HAP-1 (cell line): ENCODE measurements at regions not wholly inside any gene's neighbourhood (a gene's known extent, or its start where the extent isn't known, plus 50 kb on each side); places are given as distances from the start of the nearest gene placed in this dataset.
A peak's percentile ranks its signal among the peaks of the same experiment; 100 is the strongest.
"Not testable (repeated sequence)": the region's sequence is repeated elsewhere in the genome, so short reads cannot be mapped to it uniquely, and the experiment has no call there.

ENCODE experiments used
- DNase-seq, 2 experiments: peaks; one replicate each; pipeline ENCODE4 v3.0.0-alpha.2; 2016 to 2020; ENCODE audit warnings: low spot score in 2 of 2
- H3K27me3 ChIP-seq: fragments of 250-450 bp; sonication (Bioruptor Pico); 2 replicates; pipeline ENCODE4 v1.5.1; 2020; ENCODE audit warnings: low read depth, mild to moderate bottlenecking, moderate library complexity
- H3K36me3 ChIP-seq: fragments of 250-450 bp; sonication (Bioruptor Pico); replicated peaks from 2 replicates; pipeline ENCODE4 v1.5.1; 2020; ENCODE audit warnings: mild to moderate bottlenecking
- H3K4me1 ChIP-seq: fragments of 250-450 bp; sonication (Bioruptor Pico); 2 replicates; pipeline ENCODE4 v1.5.1; 2020; ENCODE audit warnings: mild to moderate bottlenecking
- H3K4me3 ChIP-seq: fragments of 250-450 bp; sonication (Bioruptor Pico); 2 replicates; pipeline ENCODE4 v1.5.1; 2020; ENCODE audit warnings: mild to moderate bottlenecking, moderate library complexity
- H3K9me3 ChIP-seq: fragments of 250-450 bp; sonication (Bioruptor Pico); 2 replicates; pipeline ENCODE4 v1.5.1; 2020; ENCODE audit warnings: mild to moderate bottlenecking, moderate library complexity
- in situ Hi-C: fragments of 300-500 bp; cut with MboI; formaldehyde crosslinking; loops from 3 replicates; pipeline ENCODE4 v1.14.3; 2020; ENCODE audit warnings: low sequenced_read_pairs, inconsistent platforms, mixed read lengths

GRCh38 chr7:79787623-79788022 is 334.2 kb upstream of the MAGI2 start:
- no peaks in the 10 kb centered on the region for H3K36me3 ChIP-seq
- H3K4me1 ChIP-seq = no peaks in the 10 kb centered on the region
- no peaks in the 10 kb centered on the region for H3K9me3 ChIP-seq
- in situ Hi-C loops = no loop called here
- H3K4me3 ChIP-seq = no peak overlapping the region
- no peak for DNase-seq
- H3K27me3 ChIP-seq = no peaks in the 10 kb centered on the region

- Histone ChIP-seq H3K36me3 (no peaks in the 10 kb centered on the region), H3K4me3 (no peak overlapping the region), H3K9me3 (no peaks in the 10 kb centered on the region), H3K27me3 (no peaks in the 10 kb centered on the region), H3K4me1 (no peaks in the 10 kb centered on the region)
- in situ Hi-C loops = no loop called here
- no peak for DNase-seq
Observed at GRCh38 chr7:79787096-79787495, 333.6 kb upstream of the MAGI2 start.

- no peaks in the 10 kb centered on the region for H3K36me3 ChIP-seq
- no peak overlapping the region for H3K4me3 ChIP-seq
- no peaks in the 10 kb centered on the region for H3K4me1 ChIP-seq
- DNase-seq = no peak
- no peaks in the 10 kb centered on the region for H3K27me3 ChIP-seq
- no peaks in the 10 kb centered on the region for H3K9me3 ChIP-seq
- in situ Hi-C loops = no loop called here
Observed at GRCh38 chr7:79786187-79786586, 332.7 kb upstream of the MAGI2 start.

GRCh38 chr7:79785556-79785955 is 332.1 kb upstream of the MAGI2 start:
- Histone ChIP-seq H3K36me3 (no peaks in the 10 kb centered on the region), H3K4me3 (no peak overlapping the region), H3K4me1 (no peaks in the 10 kb centered on the region), H3K27me3 (no peaks in the 10 kb centered on the region), H3K9me3 (no peaks in the 10 kb centered on the region)
- DNase-seq = no peak
- in situ Hi-C loops = no loop called here

GRCh38 chr7:79782906-79783305 is 329.4 kb upstream of the MAGI2 start:
- Histone ChIP-seq H3K4me1 (no peaks in the 10 kb centered on the region), H3K9me3 (no peaks in the 10 kb centered on the region), H3K27me3 (no peaks in the 10 kb centered on the region), H3K4me3 (no peak overlapping the region), H3K36me3 (no peaks in the 10 kb centered on the region)
- in situ Hi-C loops = no loop called here
- DNase-seq = no peak

GRCh38 chr7:79782256-79782655 is 328.8 kb upstream of the MAGI2 start:
- Histone ChIP-seq H3K9me3 (no peaks in the 10 kb centered on the region), H3K27me3 (no peaks in the 10 kb centered on the region), H3K4me1 (no peaks in the 10 kb centered on the region), H3K36me3 (no peaks in the 10 kb centered on the region), H3K4me3 (no peak overlapping the region)
- DNase-seq = no peak
- in situ Hi-C loops = no loop called here

GRCh38 chr7:79781716-79782115 is 328.2 kb upstream of the MAGI2 start:
- no peak for DNase-seq
- Histone ChIP-seq H3K4me3 (no peak overlapping the region), H3K4me1 (no peaks in the 10 kb centered on the region), H3K9me3 (no peaks in the 10 kb centered on the region), H3K27me3 (no peaks in the 10 kb centered on the region), H3K36me3 (no peaks in the 10 kb centered on the region)
- in situ Hi-C loops = no loop called here

GRCh38 chr7:79778786-79779770 is 325.6 kb upstream of the MAGI2 start:
- Histone ChIP-seq H3K4me1 (no peaks in the 10 kb centered on the region), H3K36me3 (no peaks in the 10 kb centered on the region), H3K27me3 (no peaks in the 10 kb centered on the region), H3K4me3 (no peak overlapping the region), H3K9me3 (no peaks in the 10 kb centered on the region)
- in situ Hi-C loops = no loop called here
- DNase-seq = no peak

GRCh38 chr7:79775911-79776310 is 322.4 kb upstream of the MAGI2 start:
- in situ Hi-C loops = no loop called here
- no peaks in the 10 kb centered on the region for H3K4me1 ChIP-seq
- no peak for DNase-seq
- no peaks in the 10 kb centered on the region for H3K36me3 ChIP-seq
- no peaks in the 10 kb centered on the region for H3K27me3 ChIP-seq
- no peak overlapping the region for H3K4me3 ChIP-seq
- H3K9me3 ChIP-seq = no peaks in the 10 kb centered on the region

GRCh38 chr7:79774150-79774549 is 320.7 kb upstream of the MAGI2 start:
- H3K4me3 ChIP-seq = no peak overlapping the region
- no peak for DNase-seq
- H3K9me3 ChIP-seq = no peaks in the 10 kb centered on the region
- no peaks in the 10 kb centered on the region for H3K36me3 ChIP-seq
- no peaks in the 10 kb centered on the region; the same call in 1 of the 2 replicates for H3K4me1 ChIP-seq
- H3K27me3 ChIP-seq = no peaks in the 10 kb centered on the region
- in situ Hi-C loops = no loop called here

GRCh38 chr7:79770970-79771369 is 317.5 kb upstream of the MAGI2 start:
- no peaks in the 10 kb centered on the region for H3K36me3 ChIP-seq
- in situ Hi-C loops = no loop called here
- H3K27me3 ChIP-seq = no peaks in the 10 kb centered on the region
- H3K4me3 ChIP-seq = no peak overlapping the region
- H3K9me3 ChIP-seq = no peaks in the 10 kb centered on the region
- no peak for DNase-seq
- no peaks in the 10 kb centered on the region; the same call in 1 of the 2 replicates for H3K4me1 ChIP-seq

GRCh38 chr7:79770063-79770462 is 316.6 kb upstream of the MAGI2 start:
- peak in 1 of 2 experiments; percentile 44 for DNase-seq
- H3K9me3 ChIP-seq = no peaks in the 10 kb centered on the region
- no peaks in the 10 kb centered on the region for H3K27me3 ChIP-seq
- in situ Hi-C loops = no loop called here
- no peaks in the 10 kb centered on the region; the same call in 1 of the 2 replicates for H3K4me1 ChIP-seq
- H3K4me3 ChIP-seq = no peak overlapping the region
- no peaks in the 10 kb centered on the region for H3K36me3 ChIP-seq

- H3K4me1 ChIP-seq, in situ Hi-C loops, DNase-seq, H3K9me3 ChIP-seq, H3K4me3 ChIP-seq, H3K36me3 ChIP-seq, H3K27me3 ChIP-seq: not testable (repeated sequence)
Observed at GRCh38 chr7:79767876-79768560, 314.6 kb upstream of the MAGI2 start.

GRCh38 chr7:79767192-79767591 is 313.7 kb upstream of the MAGI2 start:
- H3K27me3 ChIP-seq, H3K9me3 ChIP-seq, H3K4me1 ChIP-seq, in situ Hi-C loops, DNase-seq, H3K4me3 ChIP-seq, H3K36me3 ChIP-seq: not testable (repeated sequence)
